K562 (cell line): ENCODE measurements at regions not wholly inside any gene's neighbourhood (a gene's known extent, or its start where the extent isn't known, plus 50 kb on each side); places are given as distances from the start of the nearest gene placed in this dataset.

Experiments
- CREB3 ChIP-seq: fragments of 450-650 bp; conservative IDR thresholded peaks from 2 replicates; pipeline ENCODE4 v1.6.1; 2016; ENCODE audit warnings: missing genetic modification characterization, low read depth, mild to moderate bottlenecking, missing compliant biosample characterization, moderate library complexity
- PRDM10 ChIP-seq: fragments of 450-650 bp; IDR thresholded peaks from 2 replicates; pipeline ENCODE4 v1.6.1; 2018; ENCODE audit not compliant: partially characterized antibody
- RBM25 ChIP-seq: fragments of 200-400 bp; formaldehyde crosslinking; IDR thresholded peaks from 2 replicates; pipeline ENCODE4 v1.6.1; 2018; ENCODE audit warnings: low read length, low read depth, moderate library complexity; ENCODE audit not compliant: severe bottlenecking
- TBL1XR1 ChIP-seq, 2 experiments: IDR thresholded peaks; 2 replicates each; pipeline ENCODE4 v1.6.1; 2012; ENCODE audit warnings: improper control_type of control experiment in 2 of 2, low read length in 2 of 2, mild to moderate bottlenecking in 1 of 2
- TCF7 ChIP-seq: sonication (generic); IDR thresholded peaks from 2 replicates; pipeline ENCODE4 v1.6.1; 2016; ENCODE audit warnings: antibody characterized with exemption, borderline replicate concordance
- TEAD2 ChIP-seq: fragments of 450-650 bp; IDR thresholded peaks from 2 replicates; pipeline ENCODE4 v1.6.1; 2016; ENCODE audit warnings: missing genetic modification characterization, control low read depth, missing compliant biosample characterization
- TOE1 ChIP-seq, 2 experiments: fragments of 450-650 bp in 1 of 2; sonication (generic) in 1 of 2; formaldehyde crosslinking in 1 of 2; IDR thresholded peaks; 2 replicates each; pipeline versions ENCODE4 v1.7.1 to v1.8.0; 2016 to 2022; ENCODE audit warnings: borderline replicate concordance in 2 of 2, mild to moderate bottlenecking in 2 of 2, antibody characterized with exemption in 1 of 2, inconsistent platforms in 1 of 2, low read depth in 1 of 2, missing genetic modification reagents in 1 of 2, moderate library complexity in 1 of 2
- ZNF384 ChIP-seq: IDR thresholded peaks from 2 replicates; pipeline ENCODE4 v1.6.1; 2012; ENCODE audit warnings: low read depth, low read length, improper control_type of control experiment
- TF ChIP-seq, protein P1 (sequence below): sonication (generic); formaldehyde crosslinking; IDR thresholded peaks from 2 replicates; pipeline ENCODE4 v1.8.0; 2022; ENCODE audit warnings: mild to moderate bottlenecking, low read depth, missing genetic modification reagents
- TF ChIP-seq, protein P2 (sequence below): sonication (generic); formaldehyde crosslinking; IDR thresholded peaks from 2 replicates; pipeline ENCODE4 v1.8.0; 2022; ENCODE audit warnings: missing genetic modification reagents, mild to moderate bottlenecking, borderline replicate concordance
- TF ChIP-seq, protein P3 (sequence below), 2 experiments: fragments of 450-650 bp; IDR thresholded peaks; 2 replicates each; pipeline ENCODE4 v1.6.1; 2018; ENCODE audit warnings: mild to moderate bottlenecking in 2 of 2, low read depth in 1 of 2; ENCODE audit not compliant: partially characterized antibody in 2 of 2
- TF ChIP-seq, protein P4 (sequence below): fragments of 250-450 bp; sonication (Bioruptor Pico); IDR thresholded peaks from 2 replicates; pipeline ENCODE4 v1.9.0; 2021; ENCODE audit warnings: mild to moderate bottlenecking

- TF ChIP-seq ZNF384 (no peak), CREB3 (tag) (no peak), TBL1XR1 (IDR thresholded peaks at IDR 0.05; ENCODE audit: low read length in 2 of 2) (no peak), TEAD2 (tag) (no peak), TOE1 (IDR thresholded peaks at IDR 0.05; ENCODE audit: borderline replicate concordance) (no peak), TOE1 (CRISPR knock-in tag; IDR thresholded peaks at IDR 0.05; ENCODE audit: borderline replicate concordance, low read depth) (no peak), RBM25 (no peak), TCF7 (no peak), PRDM10 (no peak)
- TF ChIP-seq, protein P1, sequence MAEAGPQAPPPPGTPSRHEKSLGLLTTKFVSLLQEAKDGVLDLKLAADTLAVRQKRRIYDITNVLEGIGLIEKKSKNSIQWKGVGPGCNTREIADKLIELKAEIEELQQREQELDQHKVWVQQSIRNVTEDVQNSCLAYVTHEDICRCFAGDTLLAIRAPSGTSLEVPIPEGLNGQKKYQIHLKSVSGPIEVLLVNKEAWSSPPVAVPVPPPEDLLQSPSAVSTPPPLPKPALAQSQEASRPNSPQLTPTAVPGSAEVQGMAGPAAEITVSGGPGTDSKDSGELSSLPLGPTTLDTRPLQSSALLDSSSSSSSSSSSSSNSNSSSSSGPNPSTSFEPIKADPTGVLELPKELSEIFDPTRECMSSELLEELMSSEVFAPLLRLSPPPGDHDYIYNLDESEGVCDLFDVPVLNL = no peak
- TF ChIP-seq, protein P2, sequence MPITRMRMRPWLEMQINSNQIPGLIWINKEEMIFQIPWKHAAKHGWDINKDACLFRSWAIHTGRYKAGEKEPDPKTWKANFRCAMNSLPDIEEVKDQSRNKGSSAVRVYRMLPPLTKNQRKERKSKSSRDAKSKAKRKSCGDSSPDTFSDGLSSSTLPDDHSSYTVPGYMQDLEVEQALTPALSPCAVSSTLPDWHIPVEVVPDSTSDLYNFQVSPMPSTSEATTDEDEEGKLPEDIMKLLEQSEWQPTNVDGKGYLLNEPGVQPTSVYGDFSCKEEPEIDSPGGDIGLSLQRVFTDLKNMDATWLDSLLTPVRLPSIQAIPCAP = no peak
- TF ChIP-seq, protein P3, sequence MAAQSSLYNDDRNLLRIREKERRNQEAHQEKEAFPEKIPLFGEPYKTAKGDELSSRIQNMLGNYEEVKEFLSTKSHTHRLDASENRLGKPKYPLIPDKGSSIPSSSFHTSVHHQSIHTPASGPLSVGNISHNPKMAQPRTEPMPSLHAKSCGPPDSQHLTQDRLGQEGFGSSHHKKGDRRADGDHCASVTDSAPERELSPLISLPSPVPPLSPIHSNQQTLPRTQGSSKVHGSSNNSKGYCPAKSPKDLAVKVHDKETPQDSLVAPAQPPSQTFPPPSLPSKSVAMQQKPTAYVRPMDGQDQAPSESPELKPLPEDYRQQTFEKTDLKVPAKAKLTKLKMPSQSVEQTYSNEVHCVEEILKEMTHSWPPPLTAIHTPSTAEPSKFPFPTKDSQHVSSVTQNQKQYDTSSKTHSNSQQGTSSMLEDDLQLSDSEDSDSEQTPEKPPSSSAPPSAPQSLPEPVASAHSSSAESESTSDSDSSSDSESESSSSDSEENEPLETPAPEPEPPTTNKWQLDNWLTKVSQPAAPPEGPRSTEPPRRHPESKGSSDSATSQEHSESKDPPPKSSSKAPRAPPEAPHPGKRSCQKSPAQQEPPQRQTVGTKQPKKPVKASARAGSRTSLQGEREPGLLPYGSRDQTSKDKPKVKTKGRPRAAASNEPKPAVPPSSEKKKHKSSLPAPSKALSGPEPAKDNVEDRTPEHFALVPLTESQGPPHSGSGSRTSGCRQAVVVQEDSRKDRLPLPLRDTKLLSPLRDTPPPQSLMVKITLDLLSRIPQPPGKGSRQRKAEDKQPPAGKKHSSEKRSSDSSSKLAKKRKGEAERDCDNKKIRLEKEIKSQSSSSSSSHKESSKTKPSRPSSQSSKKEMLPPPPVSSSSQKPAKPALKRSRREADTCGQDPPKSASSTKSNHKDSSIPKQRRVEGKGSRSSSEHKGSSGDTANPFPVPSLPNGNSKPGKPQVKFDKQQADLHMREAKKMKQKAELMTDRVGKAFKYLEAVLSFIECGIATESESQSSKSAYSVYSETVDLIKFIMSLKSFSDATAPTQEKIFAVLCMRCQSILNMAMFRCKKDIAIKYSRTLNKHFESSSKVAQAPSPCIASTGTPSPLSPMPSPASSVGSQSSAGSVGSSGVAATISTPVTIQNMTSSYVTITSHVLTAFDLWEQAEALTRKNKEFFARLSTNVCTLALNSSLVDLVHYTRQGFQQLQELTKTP (IDR thresholded peaks at IDR 0.05; ENCODE audit: low read depth in 1 of 2, partially characterized antibody in 2 of 2) = no peak
- TF ChIP-seq, protein P4, sequence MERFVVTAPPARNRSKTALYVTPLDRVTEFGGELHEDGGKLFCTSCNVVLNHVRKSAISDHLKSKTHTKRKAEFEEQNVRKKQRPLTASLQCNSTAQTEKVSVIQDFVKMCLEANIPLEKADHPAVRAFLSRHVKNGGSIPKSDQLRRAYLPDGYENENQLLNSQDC (CRISPR knock-in tag) = no peak
Observed at GRCh38 chr21:35198565-35198964, 149.5 kb upstream of the RUNX1 start (continued).
